ENCODE measurements at regions not wholly inside any gene's neighbourhood (a gene's known extent, or its start where the extent isn't known, plus 50 kb on each side); places are given as distances from the start of the nearest gene placed in this dataset.
A peak's percentile ranks its signal among the peaks of the same experiment; 100 is the strongest.
"Not testable (repeated sequence)": the region's sequence is repeated elsewhere in the genome, so short reads cannot be mapped to it uniquely, and the experiment has no call there.

DNA sequence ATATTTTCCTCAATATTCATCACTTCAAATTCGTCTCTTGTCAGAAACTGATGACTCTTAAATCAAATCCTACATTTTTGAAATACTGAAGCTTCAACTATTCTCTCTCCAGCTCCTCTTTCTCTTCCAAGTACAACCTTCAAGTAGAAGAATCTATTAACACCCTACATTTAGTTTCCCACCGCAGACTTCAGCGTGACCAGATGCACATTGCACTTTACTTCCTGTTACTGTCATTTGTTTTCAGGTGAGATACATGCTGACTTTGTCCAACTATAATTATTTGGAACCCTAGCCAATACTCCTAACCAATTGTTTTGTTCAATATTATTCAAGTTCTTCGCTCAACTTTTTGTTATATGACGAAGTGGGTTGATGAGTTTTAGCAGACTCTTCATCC lies 116.0 kb downstream of the MRPL39 start:
- no peak for DNase-seq
- intact Hi-C loops (cut with DNase I) = no loop called here

GRCh38 chr21:25490742-25491141 lies 116.5 kb downstream of the MRPL39 start:
- DNase-seq = no peak
- intact Hi-C loops (cut with DNase I) = no loop called here

GRCh38 chr21:25489673-25490072 lies 117.6 kb downstream of the MRPL39 start:
- DNase-seq = no peak
- intact Hi-C loops (cut with DNase I) = no loop called here

DNA sequence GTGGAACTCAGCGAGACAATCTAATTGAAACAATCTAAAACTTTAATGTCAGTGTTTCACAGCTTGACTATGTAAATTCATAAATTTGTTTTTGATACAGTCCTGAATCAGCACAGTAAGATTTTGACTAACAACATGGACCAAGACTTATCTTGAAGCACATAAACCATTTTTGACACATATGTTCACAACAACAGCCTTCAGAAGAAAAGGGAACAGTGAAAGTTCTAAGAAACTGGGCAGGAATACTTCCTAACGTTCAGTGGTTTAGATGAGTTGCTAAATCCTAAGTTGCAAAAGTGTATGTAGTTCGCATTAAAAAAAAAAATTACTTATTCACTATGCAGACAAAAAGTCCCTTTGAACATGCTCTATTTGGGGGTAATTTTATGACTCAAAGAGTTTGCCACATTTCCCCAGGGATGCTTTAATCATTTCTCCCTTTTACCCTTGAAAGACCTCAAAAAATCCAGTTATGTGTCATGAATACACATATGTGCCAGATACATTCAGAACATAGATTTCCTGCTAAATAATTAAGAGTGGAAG lies 120.2 kb downstream of the MRPL39 start:
- no peak for DNase-seq
- intact Hi-C loops (cut with DNase I) = no loop called here

GRCh38 chr21:25485914-25486313 lies 121.4 kb downstream of the MRPL39 start:
- no peak for DNase-seq
- intact Hi-C loops (cut with DNase I) = no loop called here

- intact Hi-C loops (cut with DNase I) = no loop called here
- DNase-seq = no peak
Observed at GRCh38 chr21:25467896-25468295, 139.4 kb downstream of the MRPL39 start.

DNA sequence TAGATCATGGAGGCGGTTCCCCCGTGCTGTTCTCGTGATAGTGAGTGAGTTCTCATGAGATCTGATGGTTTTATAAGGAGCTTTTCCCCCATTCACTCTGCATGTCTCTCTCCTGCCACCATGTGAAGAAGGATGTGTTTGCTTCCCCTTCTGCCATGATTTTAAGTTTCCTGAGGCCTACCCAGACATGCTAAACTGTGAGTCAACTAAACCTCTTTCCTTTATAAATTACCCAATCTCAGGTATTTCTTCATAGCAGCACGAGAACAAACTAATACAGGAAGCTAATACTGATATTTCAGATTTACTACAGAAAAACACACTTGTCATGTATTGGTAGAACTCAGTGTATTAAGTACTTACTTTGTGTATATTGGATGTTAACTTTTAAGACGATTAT lies 140.2 kb downstream of the MRPL39 start:
- not testable (repeated sequence) for DNase-seq

DNA sequence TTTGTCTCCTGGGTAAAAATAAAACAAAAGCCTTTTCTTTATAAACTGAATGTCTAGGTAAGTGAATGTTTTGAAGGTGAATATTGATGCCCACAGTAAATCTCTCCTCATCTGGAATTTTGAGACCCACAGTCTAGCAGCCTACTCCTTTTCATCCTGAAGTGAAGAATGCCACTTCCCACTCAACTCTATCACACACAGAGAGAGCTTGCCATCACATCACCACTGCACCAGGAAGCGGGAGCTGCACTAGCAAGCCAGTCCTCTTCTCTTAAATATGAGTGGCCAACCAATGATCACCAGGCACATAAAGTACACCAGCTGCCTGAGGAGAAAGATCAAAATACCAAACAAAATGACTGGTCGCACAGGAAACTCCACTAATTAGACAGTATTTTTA lies 140.8 kb downstream of the MRPL39 start:
- intact Hi-C loops (cut with DNase I) = no loop called here

More for the DNA sequence above, 140.2 kb downstream of the MRPL39 start:
- intact Hi-C loops (cut with DNase I) = not testable (repeated sequence)

DNA sequence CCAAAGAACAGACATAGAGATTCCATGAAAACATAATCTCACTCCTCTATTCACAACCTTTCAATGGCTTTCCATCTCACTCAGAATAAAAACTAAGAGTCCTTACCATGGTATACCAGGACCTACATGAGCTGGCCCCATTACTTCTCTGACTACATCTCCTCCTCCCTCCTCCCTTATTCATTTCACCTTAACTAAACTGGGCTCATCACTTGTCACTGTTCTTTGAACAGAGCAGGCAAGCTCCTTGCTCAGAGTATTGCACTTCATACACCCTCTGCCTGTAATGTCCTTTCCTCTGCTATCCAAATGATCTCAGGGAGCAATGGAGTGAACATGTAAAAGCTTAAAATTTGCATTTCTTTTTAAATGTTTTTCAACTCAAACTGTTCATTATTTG lies 142.0 kb downstream of the MRPL39 start:
- intact Hi-C loops (cut with DNase I) = no loop called here

More for the DNA sequence above, 140.8 kb downstream of the MRPL39 start:
- peak in 1 of 42 donors; percentile 4 for DNase-seq

GRCh38 chr21:25464275-25464674 lies 143.0 kb downstream of the MRPL39 start:
- DNase-seq = no peak
- intact Hi-C loops (cut with DNase I) = no loop called here

More for the DNA sequence above, 142.0 kb downstream of the MRPL39 start:
- no peak for DNase-seq

- intact Hi-C loops (cut with DNase I) = no loop called here
- DNase-seq = no peak
Observed at GRCh38 chr21:25462517-25462971, 144.7 kb downstream of the MRPL39 start.

GRCh38 chr21:25461725-25462124 lies 145.6 kb downstream of the MRPL39 start:
- intact Hi-C loops (cut with DNase I) = no loop called here
- no peak for DNase-seq

DNA sequence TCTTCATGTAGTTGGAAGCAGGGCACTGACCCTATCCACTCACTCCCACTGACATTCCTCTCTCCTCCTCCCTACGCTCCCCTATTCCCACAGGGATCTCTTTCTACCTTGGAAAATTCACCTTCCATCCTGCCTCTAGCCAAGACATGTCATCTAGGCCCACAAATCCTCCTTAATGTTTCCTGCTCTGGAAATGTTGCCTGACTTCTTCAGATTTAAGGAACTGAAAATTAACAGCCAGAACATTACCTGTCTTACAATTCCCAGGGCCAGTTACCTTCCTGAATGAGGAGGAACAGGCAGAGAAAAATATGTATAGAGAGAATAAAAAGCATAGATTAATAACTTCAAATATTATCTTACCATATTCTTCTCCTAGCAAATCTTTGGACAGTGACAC lies 147.3 kb downstream of the MRPL39 start:
- intact Hi-C loops (cut with DNase I) = no loop called here
- DNase-seq = no peak

GRCh38 chr21:25459365-25459764 lies 147.9 kb downstream of the MRPL39 start:
- no peak for DNase-seq
- intact Hi-C loops (cut with DNase I) = no loop called here

GRCh38 chr21:25458484-25458883 lies 148.8 kb downstream of the MRPL39 start:
- intact Hi-C loops (cut with DNase I) = no loop called here

DNA sequence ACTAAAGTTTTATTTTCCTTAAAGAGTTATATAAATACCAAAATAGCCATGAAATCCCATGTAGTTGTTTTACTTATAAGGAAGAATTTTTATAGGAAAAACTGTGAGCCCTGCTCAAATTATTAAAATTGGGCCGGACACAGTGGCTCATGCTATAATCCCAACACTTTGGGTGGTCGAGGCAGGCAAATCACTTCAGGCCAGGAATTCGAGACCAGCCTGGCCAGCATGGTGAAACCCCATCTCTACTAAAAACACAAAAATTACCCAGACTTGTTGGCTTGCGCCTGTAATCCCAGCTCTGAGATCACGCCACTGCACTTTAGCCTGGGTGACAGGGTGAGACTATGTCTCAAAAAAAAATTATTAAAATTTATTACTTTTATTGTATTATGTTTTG lies 149.3 kb downstream of the MRPL39 start:
- no peak for DNase-seq
- intact Hi-C loops (cut with DNase I) = no loop called here

More at GRCh38 chr21:25458484-25458883, 148.8 kb downstream of the MRPL39 start:
- no peak for DNase-seq

DNA sequence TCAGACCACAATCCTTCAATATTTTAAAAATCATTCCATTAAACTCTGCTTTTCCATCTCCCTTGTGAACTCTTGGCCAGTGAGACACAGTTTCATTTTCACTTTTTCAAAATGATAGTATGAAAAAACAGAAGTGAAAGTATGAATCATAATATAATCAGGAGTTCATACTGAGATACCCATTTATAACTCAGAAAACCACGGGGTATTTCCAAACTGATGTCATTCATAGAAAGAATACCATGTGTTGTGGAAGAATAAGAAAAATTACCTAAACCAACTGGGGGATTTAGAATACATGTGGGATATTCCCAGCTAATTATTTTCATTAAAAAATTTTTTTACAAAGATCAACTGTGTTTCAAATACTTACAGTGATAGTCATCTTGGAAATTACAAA lies 149.9 kb downstream of the MRPL39 start:
- intact Hi-C loops (cut with DNase I) = no loop called here
- no peak for DNase-seq

GRCh38 chr21:25456672-25457071 lies 150.6 kb downstream of the MRPL39 start:
- no peak for DNase-seq
- intact Hi-C loops (cut with DNase I) = no loop called here

- intact Hi-C loops (cut with DNase I) = no loop called here
- DNase-seq = no peak
Observed at GRCh38 chr21:25453524-25453923, 153.8 kb downstream of the MRPL39 start.

DNA sequence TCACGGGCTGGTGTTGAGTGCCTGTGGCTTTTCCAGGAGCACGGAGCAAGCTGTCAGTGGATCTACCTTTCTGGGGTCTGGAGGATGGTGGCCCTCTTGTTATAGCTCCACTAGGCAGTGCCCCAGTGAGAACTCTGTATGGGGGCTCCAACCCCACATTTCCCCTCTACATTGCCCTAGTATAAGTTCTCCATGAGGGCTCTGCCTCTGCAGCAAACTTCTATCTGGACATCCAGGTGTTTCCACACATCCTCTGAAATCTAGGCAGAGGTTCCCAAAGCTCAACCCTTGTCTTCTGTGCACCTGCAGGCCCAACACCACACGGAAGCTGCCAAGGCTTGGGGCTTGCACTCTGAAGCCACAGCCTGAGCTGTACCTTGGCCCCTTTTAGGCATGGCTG lies 157.3 kb downstream of the MRPL39 start:
- DNase-seq = no peak
- intact Hi-C loops (cut with DNase I) = no loop called here

DNA sequence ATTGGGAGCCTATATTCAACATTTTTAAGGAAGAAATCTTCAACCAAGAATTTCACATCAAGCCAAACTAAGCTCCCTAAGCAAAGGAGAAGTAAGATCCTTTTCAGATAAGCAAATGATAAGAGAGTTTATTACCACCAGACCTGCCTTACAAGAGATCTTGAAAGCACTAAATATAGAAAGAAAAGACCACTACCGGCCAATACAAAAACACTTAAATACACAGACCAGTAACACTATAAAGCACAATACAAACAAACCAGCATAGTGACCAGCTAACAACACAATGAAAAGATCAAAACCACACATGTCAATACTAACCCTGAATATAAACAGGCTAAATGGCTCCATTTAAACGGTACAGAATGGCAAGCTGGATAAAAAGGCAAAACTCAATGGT lies 165.4 kb downstream of the MRPL39 start:
- intact Hi-C loops (cut with DNase I) = no loop called here

DNA sequence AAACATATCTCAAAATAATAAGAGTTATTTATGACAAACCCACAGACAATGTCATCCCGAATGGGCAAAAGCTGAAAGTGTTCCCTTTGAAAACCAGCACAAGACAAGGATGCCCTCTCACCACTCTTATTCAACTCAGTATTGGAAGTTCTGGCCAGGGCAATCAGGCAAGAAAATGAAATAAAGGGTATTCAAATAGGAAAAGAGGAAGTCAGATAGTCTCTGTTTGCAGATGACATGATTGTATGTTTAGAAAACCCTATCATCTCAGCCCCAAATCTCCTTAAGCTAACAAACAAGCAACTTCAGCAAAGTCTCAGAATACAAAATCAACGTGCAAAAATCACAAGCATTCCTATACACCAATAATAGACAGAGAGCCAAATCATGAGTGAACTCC lies 169.8 kb downstream of the MRPL39 start:
- intact Hi-C loops (cut with DNase I); DNase-seq: not testable (repeated sequence)

More for the DNA sequence above, 165.4 kb downstream of the MRPL39 start:
- DNase-seq = no peak
